NT2/D1 (cell line): ENCODE measurements at regions not wholly inside any gene's neighbourhood (a gene's known extent, or its start where the extent isn't known, plus 50 kb on each side); places are given as distances from the start of the nearest gene placed in this dataset.

Source experiments
- YY1 ChIP-seq: IDR thresholded peaks from 2 replicates; pipeline ENCODE4 v1.6.1; 2011; ENCODE audit not compliant: insufficient read length, insufficient read depth
- ZNF274 ChIP-seq: IDR thresholded peaks from 2 replicates; pipeline ENCODE4 v1.6.1; 2011; ENCODE audit warnings: mild to moderate bottlenecking, low read depth, low read length

GRCh38 chr12:45568808-45569207, 160.7 kb upstream of the ARID2 start:
- TF ChIP-seq ZNF274 (no peak), YY1 (no peak)
